ENCODE measurements at regions not wholly inside any gene's neighbourhood (a gene's known extent, or its start where the extent isn't known, plus 50 kb on each side); places are given as distances from the start of the nearest gene placed in this dataset.

DNA sequence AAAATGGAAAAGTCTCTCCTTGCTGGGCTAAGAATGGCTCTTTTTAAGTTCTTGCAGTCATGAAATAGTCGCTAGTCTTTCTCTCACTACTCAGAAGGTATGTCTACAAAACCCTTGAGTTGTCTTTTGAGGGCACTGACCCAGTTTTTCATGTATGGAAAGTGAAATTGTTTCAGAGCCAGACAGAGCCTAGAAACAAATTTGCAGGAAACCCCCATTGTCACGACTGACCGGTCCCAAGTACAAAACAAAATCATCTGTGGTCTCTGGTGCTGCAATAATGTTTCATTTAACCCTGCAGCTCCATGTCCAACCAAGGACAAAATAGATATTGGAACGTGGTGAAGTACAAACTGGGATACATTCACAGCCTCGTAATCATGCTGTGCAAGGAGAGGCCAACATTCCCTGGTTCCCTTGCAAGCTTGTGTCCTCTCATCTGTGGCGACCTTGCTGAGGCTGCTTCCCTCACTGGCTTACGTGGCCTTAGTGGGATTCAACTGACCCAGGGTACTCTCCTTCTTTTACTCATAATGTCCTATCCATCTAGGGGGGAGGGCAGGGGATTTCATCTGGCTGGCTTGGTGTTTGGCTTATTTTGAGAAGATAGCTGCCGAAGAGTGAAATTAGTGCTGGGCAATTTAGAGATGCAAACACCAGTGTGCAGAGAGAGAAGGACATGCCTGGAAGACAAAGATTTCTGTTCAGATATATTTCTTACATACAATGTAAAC, 172.5 kb downstream of the IPMK start:
- H3K9me3 Mint-ChIP-seq, result no peaks in the 10 kb centered on the region
- H3K27ac Mint-ChIP-seq, result no peak overlapping the region
- no peak for TF ChIP-seq CTCF (IDR thresholded peaks at IDR 0.05; ENCODE audit: unreplicated experiment)
- no peaks in the 10 kb centered on the region for H3K27me3 Mint-ChIP-seq (ENCODE audit: low read depth)
- no peaks in the 10 kb centered on the region for H3K4me1 Mint-ChIP-seq
- no peak for DNase-seq (ENCODE audit: low spot score in 2 of 2, unreplicated experiment in 2 of 2)
- no peak overlapping the region for H3K4me3 Mint-ChIP-seq
- H3K36me3 Mint-ChIP-seq, result no peaks in the 10 kb centered on the region

DNA sequence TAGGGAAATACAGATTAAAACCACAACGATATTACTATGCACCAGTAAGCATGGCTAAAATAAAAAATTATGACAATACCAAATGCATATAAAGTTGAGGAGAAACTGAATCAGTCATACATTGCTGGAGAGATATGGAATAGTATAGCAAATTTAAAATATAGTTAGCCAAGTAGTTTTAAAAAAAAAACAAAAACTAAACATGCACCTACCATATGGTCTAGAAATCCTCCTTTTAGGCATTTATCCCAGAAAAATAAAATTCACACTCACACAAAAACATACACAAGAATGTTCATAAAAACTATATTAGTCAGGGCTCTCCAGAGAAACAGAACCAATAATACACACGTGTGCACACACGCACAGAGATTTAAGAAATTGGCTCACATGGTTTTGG, 175.8 kb downstream of the IPMK start:
- no peak for TF ChIP-seq CTCF (IDR thresholded peaks at IDR 0.05; ENCODE audit: unreplicated experiment)
- Mint-ChIP-seq H3K27ac (no peak overlapping the region), H3K27me3 (ENCODE audit: low read depth) (no peaks in the 10 kb centered on the region), H3K4me3 (no peak overlapping the region), H3K4me1 (peaks cover 8% of the 10 kb centered on the region), H3K36me3 (no peaks in the 10 kb centered on the region), H3K9me3 (no peaks in the 10 kb centered on the region)
- DNase-seq (ENCODE audit: low spot score in 2 of 2, unreplicated experiment in 2 of 2), result no peak

- Mint-ChIP-seq H3K27ac (no peak overlapping the region), H3K9me3 (no peaks in the 10 kb centered on the region), H3K27me3 (ENCODE audit: low read depth) (no peaks in the 10 kb centered on the region), H3K4me1 (peaks cover 8% of the 10 kb centered on the region), H3K36me3 (no peaks in the 10 kb centered on the region), H3K4me3 (no peak overlapping the region)
- DNase-seq (ENCODE audit: low spot score in 2 of 2, unreplicated experiment in 2 of 2), result no peak
- no peak for TF ChIP-seq CTCF (IDR thresholded peaks at IDR 0.05; ENCODE audit: unreplicated experiment)
Measured at GRCh38 chr10:58089739-58090138, 178.0 kb downstream of the IPMK start.

GRCh38 chr10:58087896-58088295, 179.8 kb downstream of the IPMK start:
- no peaks in the 10 kb centered on the region for H3K9me3 Mint-ChIP-seq
- H3K27ac Mint-ChIP-seq, result no peak overlapping the region
- no peaks in the 10 kb centered on the region for H3K36me3 Mint-ChIP-seq

GRCh38 chr10:58086763-58087150, 180.9 kb downstream of the IPMK start:
- H3K36me3 Mint-ChIP-seq, result no peaks in the 10 kb centered on the region
- H3K9me3 Mint-ChIP-seq, result no peaks in the 10 kb centered on the region
- H3K27ac Mint-ChIP-seq, result no peak overlapping the region
- TF ChIP-seq CTCF (IDR thresholded peaks at IDR 0.05; ENCODE audit: unreplicated experiment), result no peak
- no peak overlapping the region for H3K4me3 Mint-ChIP-seq
- DNase-seq (ENCODE audit: low spot score in 2 of 2, unreplicated experiment in 2 of 2), result no peak
- no peaks in the 10 kb centered on the region for H3K27me3 Mint-ChIP-seq (ENCODE audit: low read depth)
- peaks cover 8% of the 10 kb centered on the region for H3K4me1 Mint-ChIP-seq

More at GRCh38 chr10:58087896-58088295, 179.8 kb downstream of the IPMK start:
- no peak for DNase-seq (ENCODE audit: low spot score in 2 of 2, unreplicated experiment in 2 of 2)
- Mint-ChIP-seq H3K27me3 (ENCODE audit: low read depth) (no peaks in the 10 kb centered on the region), H3K4me3 (no peak overlapping the region), H3K4me1 (peaks cover 8% of the 10 kb centered on the region)
- no peak for TF ChIP-seq CTCF (IDR thresholded peaks at IDR 0.05; ENCODE audit: unreplicated experiment)
